GM12892 (cell line): ENCODE measurements at regions not wholly inside any gene's neighbourhood (a gene's known extent, or its start where the extent isn't known, plus 50 kb on each side); places are given as distances from the start of the nearest gene placed in this dataset.

Experiments used
- POLR2A ChIP-seq: IDR thresholded peaks from 2 replicates; pipeline ENCODE4 v1.6.1; 2011; ENCODE audit warnings: low read depth, low read length, control low read depth
- POLR2AphosphoS5 ChIP-seq: IDR thresholded peaks from 2 replicates; pipeline ENCODE4 v1.6.1; 2011; ENCODE audit warnings: low read depth, low read length, control low read depth
- TAF1 ChIP-seq: IDR thresholded peaks from 2 replicates; pipeline ENCODE4 v1.6.1; 2011; ENCODE audit warnings: low read depth, mild to moderate bottlenecking, control low read depth, low read length, borderline replicate concordance

DNA sequence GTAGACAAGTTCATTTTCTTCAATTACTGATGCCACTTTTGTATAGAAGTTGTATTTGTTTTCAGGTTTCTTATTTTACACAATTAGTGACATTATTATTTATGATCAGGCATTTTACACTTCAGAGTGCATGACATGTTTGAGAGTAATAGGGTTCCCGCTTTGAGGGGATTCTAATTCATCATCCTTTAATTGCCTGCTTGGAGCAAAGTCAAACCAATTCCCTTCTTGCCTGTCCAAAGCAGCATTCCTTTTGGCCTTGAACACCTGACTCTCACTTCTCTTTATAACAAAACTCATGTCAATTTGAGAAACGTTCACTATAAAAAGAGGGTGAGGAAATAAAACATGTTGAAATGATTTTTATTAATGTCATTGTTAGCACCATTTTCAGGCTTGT is 1149.4 kb downstream of the NXPH1 start:
- no peak for TF ChIP-seq TAF1
- no peak for TF ChIP-seq POLR2A
- no peak for TF ChIP-seq POLR2AphosphoS5
